Fibroblast of lung (primary cell): ENCODE measurements at regions not wholly inside any gene's neighbourhood (a gene's known extent, or its start where the extent isn't known, plus 50 kb on each side); places are given as distances from the start of the nearest gene placed in this dataset.

ENCODE experiments used
- DNase-seq, 2 donors: peaks; one replicate each; pipeline versions ENCODE4 v3.0.0 to v3.0.0-alpha.2; 2010; ENCODE audit warnings: low read depth in 2 of 2
- H2AFZ ChIP-seq: 2 replicates; pipeline ENCODE4 v1.5.1; 2012; ENCODE audit warnings: low read length, control low read depth, inconsistent platforms
- H3K27ac ChIP-seq: 2 replicates; pipeline ENCODE4 v1.5.1; 2011; ENCODE audit warnings: low read length, control low read depth; ENCODE audit not compliant: insufficient read depth
- H3K27me3 ChIP-seq: 2 replicates; pipeline ENCODE4 v1.5.1; 2011; ENCODE audit warnings: mild to moderate bottlenecking, low read length; ENCODE audit not compliant: control insufficient read depth, insufficient read depth
- H3K36me3 ChIP-seq: 2 replicates; pipeline ENCODE4 v1.5.1; 2011; ENCODE audit warnings: low read length; ENCODE audit not compliant: control insufficient read depth, insufficient read depth
- H3K4me1 ChIP-seq: 2 replicates; pipeline ENCODE4 v1.5.1; 2011; ENCODE audit warnings: low read length; ENCODE audit not compliant: control insufficient read depth, insufficient read depth; ENCODE audit errors: extremely low read depth
- H3K4me2 ChIP-seq: 2 replicates; pipeline ENCODE4 v1.5.1; 2011; ENCODE audit warnings: low read length, control low read depth; ENCODE audit not compliant: insufficient read depth; ENCODE audit errors: extremely low read depth
- H3K4me3 ChIP-seq, 4 experiments: fragments of 200-600 bp in 1 of 4; sonication (generic) in 1 of 4; replicated peaks in 1 of 4; 2 replicates each; pipeline ENCODE4 v1.5.1; 2011 to 2016; ENCODE audit warnings: low read length in 4 of 4, low read depth in 3 of 4, mild to moderate bottlenecking in 3 of 4, control low read depth in 2 of 4, inconsistent platforms in 1 of 4, mixed read lengths in 1 of 4; ENCODE audit not compliant: insufficient read depth in 1 of 4; ENCODE audit errors: control extremely low read depth in 1 of 4
- H3K79me2 ChIP-seq: 2 replicates; pipeline ENCODE4 v1.5.1; 2012; ENCODE audit warnings: mild to moderate bottlenecking, low read length, inconsistent platforms; ENCODE audit not compliant: control insufficient read depth, insufficient read depth
- H3K9ac ChIP-seq: 2 replicates; pipeline ENCODE4 v1.5.1; 2011; ENCODE audit warnings: mild to moderate bottlenecking, low read length, control low read depth; ENCODE audit not compliant: insufficient read depth
- H3K9me3 ChIP-seq: 2 replicates; pipeline ENCODE4 v1.5.1; 2012; ENCODE audit warnings: low read depth, low read length; ENCODE audit not compliant: control insufficient read depth, insufficient read depth
- H4K20me1 ChIP-seq: 2 replicates; pipeline ENCODE4 v1.5.1; 2011; ENCODE audit warnings: low read length; ENCODE audit not compliant: control insufficient read depth, insufficient read depth; ENCODE audit errors: extremely low read depth
- EZH2 ChIP-seq: IDR thresholded peaks from 2 replicates; pipeline ENCODE4 v1.5.1; 2012; ENCODE audit warnings: low read length, control low read depth, mild to moderate bottlenecking; ENCODE audit errors: missing control alignments
- TF ChIP-seq, protein P1 (sequence below), 2 donors: IDR thresholded peaks in 1 of 2; conservative IDR thresholded peaks in 1 of 2; 1 replicate in 1 of 2; 2 replicates in 1 of 2; pipeline ENCODE4 v1.5.1; 2011 to 2012; ENCODE audit warnings: low read length in 2 of 2, control low read depth in 1 of 2, inconsistent platforms in 1 of 2, low read depth in 1 of 2, mild to moderate bottlenecking in 1 of 2

DNA sequence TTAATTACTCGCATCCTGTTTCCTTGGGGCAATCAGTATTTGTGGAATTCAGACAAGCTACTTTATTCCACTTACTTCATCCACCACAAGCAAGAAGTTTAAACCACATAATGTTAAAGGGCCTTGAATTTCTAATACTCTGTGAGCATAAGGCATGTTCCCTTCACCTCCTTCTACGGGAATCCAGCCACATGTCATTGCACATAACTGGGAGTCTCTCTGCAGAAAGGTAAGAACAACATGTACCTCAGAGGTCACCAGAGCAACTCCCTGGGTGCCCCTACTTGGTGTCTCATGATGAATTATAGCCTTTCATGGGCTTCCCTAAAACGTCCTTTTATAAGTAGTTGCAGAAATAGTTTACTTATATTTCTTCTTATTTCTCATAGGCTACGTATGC lies 553.2 kb downstream of the DTWD2 start:
- no peaks in the 10 kb centered on the region for H3K4me1 ChIP-seq
- no peaks in the 10 kb centered on the region for H3K9me3 ChIP-seq
- H3K9ac ChIP-seq = no peak overlapping the region
- H3K4me3 ChIP-seq = no peak overlapping the region
- H3K27ac ChIP-seq = no peak overlapping the region
- no peaks in the 10 kb centered on the region for H4K20me1 ChIP-seq
- no peak overlapping the region for H3K4me2 ChIP-seq
- no peak overlapping the region for H2AFZ ChIP-seq
- DNase-seq = no peak
- TF ChIP-seq, protein P1, sequence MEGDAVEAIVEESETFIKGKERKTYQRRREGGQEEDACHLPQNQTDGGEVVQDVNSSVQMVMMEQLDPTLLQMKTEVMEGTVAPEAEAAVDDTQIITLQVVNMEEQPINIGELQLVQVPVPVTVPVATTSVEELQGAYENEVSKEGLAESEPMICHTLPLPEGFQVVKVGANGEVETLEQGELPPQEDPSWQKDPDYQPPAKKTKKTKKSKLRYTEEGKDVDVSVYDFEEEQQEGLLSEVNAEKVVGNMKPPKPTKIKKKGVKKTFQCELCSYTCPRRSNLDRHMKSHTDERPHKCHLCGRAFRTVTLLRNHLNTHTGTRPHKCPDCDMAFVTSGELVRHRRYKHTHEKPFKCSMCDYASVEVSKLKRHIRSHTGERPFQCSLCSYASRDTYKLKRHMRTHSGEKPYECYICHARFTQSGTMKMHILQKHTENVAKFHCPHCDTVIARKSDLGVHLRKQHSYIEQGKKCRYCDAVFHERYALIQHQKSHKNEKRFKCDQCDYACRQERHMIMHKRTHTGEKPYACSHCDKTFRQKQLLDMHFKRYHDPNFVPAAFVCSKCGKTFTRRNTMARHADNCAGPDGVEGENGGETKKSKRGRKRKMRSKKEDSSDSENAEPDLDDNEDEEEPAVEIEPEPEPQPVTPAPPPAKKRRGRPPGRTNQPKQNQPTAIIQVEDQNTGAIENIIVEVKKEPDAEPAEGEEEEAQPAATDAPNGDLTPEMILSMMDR (conservative IDR thresholded peaks at IDR 0.05 in 1 of 2, IDR thresholded peaks at IDR 0.05 in 1 of 2; ENCODE audit: low read depth in 1 of 2, low read length in 2 of 2) = no peak
- TF ChIP-seq EZH2 = no peak
- no peaks in the 10 kb centered on the region for H3K79me2 ChIP-seq
- no peaks in the 10 kb centered on the region for H3K27me3 ChIP-seq
- no peaks in the 10 kb centered on the region for H3K36me3 ChIP-seq

DNA sequence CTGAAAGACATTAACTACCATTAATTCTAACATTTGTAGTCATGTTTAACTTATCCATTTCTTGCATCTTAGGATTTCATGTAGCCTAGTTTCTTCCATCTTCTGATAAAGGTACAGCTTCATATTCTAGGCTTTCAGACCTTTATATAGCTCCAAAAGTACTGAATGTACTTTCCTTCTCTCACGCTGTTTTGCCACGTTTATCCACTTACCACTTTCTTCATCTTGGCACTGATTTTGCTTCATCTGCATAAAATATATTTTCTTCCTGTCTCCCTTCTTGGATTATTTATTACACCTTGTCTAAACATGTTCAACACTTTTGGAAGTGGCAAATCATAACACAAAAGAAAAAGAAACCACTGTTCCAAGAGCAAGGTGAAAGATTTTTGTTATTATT lies 553.8 kb downstream of the DTWD2 start:
- H3K27ac ChIP-seq = no peak overlapping the region
- no peaks in the 10 kb centered on the region for H4K20me1 ChIP-seq
- H3K79me2 ChIP-seq = no peaks in the 10 kb centered on the region
- H3K4me2 ChIP-seq = no peak overlapping the region
- no peak overlapping the region for H2AFZ ChIP-seq
- no peaks in the 10 kb centered on the region for H3K27me3 ChIP-seq
- no peak overlapping the region for H3K4me3 ChIP-seq
- no peaks in the 10 kb centered on the region for H3K4me1 ChIP-seq
- H3K9me3 ChIP-seq = no peaks in the 10 kb centered on the region
- TF ChIP-seq, protein P1 (conservative IDR thresholded peaks at IDR 0.05 in 1 of 2, IDR thresholded peaks at IDR 0.05 in 1 of 2; ENCODE audit: low read depth in 1 of 2, low read length in 2 of 2) = no peak
- TF ChIP-seq EZH2 = no peak
- DNase-seq = no peak
- no peaks in the 10 kb centered on the region for H3K36me3 ChIP-seq
- no peak overlapping the region for H3K9ac ChIP-seq

DNA sequence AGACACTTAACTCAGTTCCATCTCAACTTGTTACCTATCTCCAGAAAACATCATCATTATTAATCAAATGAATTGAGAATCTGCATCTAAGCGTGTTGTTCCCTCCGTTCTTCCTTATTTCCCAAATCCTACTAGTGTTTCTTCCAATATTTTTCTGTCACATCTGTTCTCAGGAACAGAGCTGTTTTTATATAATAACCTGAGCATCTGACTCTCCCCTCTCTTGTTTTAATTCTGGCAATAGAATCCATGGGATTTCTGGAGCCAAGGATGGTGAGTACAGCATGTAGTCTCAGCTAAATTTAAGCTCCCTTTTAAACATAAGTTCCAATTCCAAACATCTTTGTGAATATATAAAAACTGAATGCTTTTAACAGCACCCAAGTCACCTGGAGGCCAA lies 558.3 kb downstream of the DTWD2 start:
- no peaks in the 10 kb centered on the region for H3K4me1 ChIP-seq
- H3K4me3 ChIP-seq = no peak overlapping the region

More for the DNA sequence above, 558.3 kb downstream of the DTWD2 start:
- TF ChIP-seq EZH2 = no peak
- TF ChIP-seq, protein P1 (conservative IDR thresholded peaks at IDR 0.05 in 1 of 2, IDR thresholded peaks at IDR 0.05 in 1 of 2; ENCODE audit: low read depth in 1 of 2, low read length in 2 of 2) = no peak
- Histone ChIP-seq H2AFZ (no peak overlapping the region), H3K9me3 (no peaks in the 10 kb centered on the region), H3K4me2 (no peak overlapping the region), H4K20me1 (no peaks in the 10 kb centered on the region), H3K9ac (no peak overlapping the region), H3K27ac (no peak overlapping the region), H3K79me2 (no peaks in the 10 kb centered on the region), H3K36me3 (no peaks in the 10 kb centered on the region), H3K27me3 (no peaks in the 10 kb centered on the region)
- DNase-seq = no peak
